Retinal pigment epithelial cell (primary cell): ENCODE measurements at regions not wholly inside any gene's neighbourhood (a gene's known extent, or its start where the extent isn't known, plus 50 kb on each side); places are given as distances from the start of the nearest gene placed in this dataset.

Experiments
- DNase-seq: peaks from one replicate; pipeline ENCODE4 v3.0.0-alpha.2; 2010; ENCODE audit warnings: low read depth
- H3K4me3 ChIP-seq: 2 replicates; pipeline ENCODE4 v1.5.1; 2011; ENCODE audit warnings: mild to moderate bottlenecking, low read length, control low read depth, moderate library complexity
- TF ChIP-seq, protein P1 (sequence below): conservative IDR thresholded peaks from 2 replicates; pipeline ENCODE4 v1.5.1; 2011; ENCODE audit warnings: low read depth, low read length, control low read depth, inconsistent platforms

DNA sequence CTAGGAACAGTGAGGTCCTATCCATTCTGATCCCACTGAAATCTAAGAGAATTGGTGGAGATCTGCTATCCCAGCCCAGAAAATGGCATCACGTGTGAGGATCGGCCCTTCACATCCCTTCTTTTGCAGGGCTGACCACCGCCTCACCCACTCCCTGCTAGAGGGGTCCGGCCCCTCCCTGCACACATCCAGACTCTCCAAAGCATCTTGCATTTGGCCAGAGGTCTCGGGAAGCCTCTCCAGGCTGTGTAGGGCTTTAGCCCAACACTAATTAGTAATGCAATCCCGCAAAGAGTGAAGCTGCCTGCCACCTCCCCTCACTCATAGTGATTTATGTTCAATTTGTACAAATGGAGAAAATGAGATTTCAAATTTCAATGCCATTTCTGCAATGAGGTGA, 434.4 kb upstream of the ZFHX3 start:
- TF ChIP-seq, protein P1, sequence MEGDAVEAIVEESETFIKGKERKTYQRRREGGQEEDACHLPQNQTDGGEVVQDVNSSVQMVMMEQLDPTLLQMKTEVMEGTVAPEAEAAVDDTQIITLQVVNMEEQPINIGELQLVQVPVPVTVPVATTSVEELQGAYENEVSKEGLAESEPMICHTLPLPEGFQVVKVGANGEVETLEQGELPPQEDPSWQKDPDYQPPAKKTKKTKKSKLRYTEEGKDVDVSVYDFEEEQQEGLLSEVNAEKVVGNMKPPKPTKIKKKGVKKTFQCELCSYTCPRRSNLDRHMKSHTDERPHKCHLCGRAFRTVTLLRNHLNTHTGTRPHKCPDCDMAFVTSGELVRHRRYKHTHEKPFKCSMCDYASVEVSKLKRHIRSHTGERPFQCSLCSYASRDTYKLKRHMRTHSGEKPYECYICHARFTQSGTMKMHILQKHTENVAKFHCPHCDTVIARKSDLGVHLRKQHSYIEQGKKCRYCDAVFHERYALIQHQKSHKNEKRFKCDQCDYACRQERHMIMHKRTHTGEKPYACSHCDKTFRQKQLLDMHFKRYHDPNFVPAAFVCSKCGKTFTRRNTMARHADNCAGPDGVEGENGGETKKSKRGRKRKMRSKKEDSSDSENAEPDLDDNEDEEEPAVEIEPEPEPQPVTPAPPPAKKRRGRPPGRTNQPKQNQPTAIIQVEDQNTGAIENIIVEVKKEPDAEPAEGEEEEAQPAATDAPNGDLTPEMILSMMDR: no peak
- DNase-seq: no peak
- no peak overlapping the region for H3K4me3 ChIP-seq

DNA sequence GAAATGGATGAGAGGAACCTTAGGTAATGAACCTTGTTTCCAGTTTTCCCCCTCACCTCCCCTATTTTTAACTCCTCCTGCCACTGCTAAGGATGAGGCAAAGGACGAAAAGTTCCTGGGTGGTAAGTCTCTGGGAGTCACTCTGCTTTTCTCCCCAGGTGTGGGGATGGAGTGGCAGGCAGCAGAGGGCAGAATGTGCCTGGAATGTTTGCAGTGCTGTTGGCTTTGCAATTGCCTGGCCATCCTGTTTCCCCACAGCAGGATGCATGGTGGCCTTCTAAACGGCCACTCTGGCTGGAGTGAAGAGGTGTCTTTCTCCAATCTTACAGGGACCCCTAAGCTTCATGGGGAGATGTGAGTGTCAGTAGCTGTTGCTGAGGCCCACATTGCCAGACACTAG, 432.5 kb upstream of the ZFHX3 start:
- DNase-seq: no peak
- no peak overlapping the region for H3K4me3 ChIP-seq
- TF ChIP-seq, protein P1: no peak

DNA sequence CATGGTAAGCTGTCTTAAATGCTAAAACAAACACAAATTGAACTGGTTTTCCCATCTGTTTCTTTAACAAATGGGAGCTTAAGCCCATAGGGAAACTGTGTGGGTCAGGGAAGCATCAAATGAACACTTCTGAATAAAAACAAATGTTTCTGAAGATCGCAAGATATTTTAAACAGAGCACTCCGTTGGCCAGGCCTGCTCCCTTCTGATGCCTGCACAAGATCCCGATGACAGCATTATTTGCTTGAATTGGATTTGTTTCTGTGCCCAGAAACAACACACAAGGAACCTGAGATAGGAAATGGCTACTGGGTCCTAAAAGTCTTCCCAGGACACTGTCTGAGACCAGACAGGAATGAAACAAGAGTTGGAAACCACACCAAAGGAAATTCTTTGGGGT, 425.8 kb upstream of the ZFHX3 start:
- TF ChIP-seq, protein P1: no peak

DNA sequence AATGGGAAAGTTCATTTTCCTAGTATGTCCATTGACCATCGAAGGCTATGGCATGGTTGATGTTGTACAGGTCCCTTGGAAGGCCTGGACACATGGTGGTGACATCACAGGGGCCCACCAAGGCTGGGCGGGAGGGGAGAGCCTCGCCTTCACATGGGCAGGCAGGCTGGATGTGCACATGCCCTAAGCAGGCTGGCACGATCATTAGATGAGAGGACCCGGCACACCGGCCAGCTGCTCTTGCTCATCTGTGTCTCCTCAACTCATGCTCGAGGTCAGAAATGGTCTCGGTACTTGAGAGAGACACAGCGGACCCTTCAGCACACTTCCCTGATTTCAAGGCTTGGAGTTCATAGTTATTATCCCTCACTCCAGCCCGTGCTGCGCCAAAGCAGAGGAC, 416.9 kb upstream of the ZFHX3 start:
- DNase-seq: no peak
- no peak overlapping the region for H3K4me3 ChIP-seq
- TF ChIP-seq, protein P1: no peak

More for the DNA sequence above, 425.8 kb upstream of the ZFHX3 start:
- no peak overlapping the region for H3K4me3 ChIP-seq
- DNase-seq: no peak

DNA sequence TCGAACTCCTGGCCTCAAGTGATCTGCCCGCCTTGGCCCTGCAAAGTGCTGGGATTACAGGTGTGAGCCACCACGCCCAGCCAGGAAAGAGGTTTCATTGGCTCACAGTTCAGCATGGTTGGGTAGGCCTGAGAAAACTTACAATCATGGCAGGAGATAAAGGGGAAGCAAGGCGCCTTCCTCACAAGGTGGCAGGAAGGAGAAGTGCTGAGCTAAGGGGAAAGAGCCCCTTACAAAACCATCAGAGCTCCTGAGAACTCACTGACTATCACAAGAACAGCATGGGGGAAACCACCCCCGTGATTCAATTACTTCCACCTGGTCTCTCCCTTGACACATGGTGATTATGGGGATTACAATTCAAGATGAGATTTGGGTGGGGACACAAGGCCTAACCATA, 411.7 kb upstream of the ZFHX3 start:
- no peak for DNase-seq
- TF ChIP-seq, protein P1: no peak
- H3K4me3 ChIP-seq: no peak overlapping the region

DNA sequence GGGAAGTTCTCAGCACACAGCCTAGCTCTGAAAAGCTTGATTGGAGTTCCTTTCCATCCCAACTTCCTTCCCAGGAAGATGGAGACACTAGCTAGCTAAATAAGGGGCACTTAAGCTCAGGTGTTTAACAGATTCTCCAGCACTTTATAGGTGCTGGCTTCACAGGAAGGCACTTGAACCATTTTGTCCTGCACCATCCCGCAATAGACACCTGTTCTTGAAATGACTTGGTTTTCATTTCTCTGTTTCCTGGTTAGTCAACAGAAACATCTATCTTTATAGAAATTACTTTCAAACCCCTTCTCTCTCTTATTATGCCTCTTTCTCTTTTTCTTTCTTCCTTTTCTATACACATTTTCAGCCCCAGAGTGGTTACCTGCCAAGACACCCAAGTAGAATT, 409.9 kb upstream of the ZFHX3 start:
- TF ChIP-seq, protein P1: no peak
- H3K4me3 ChIP-seq: no peak overlapping the region
- no peak for DNase-seq

DNA sequence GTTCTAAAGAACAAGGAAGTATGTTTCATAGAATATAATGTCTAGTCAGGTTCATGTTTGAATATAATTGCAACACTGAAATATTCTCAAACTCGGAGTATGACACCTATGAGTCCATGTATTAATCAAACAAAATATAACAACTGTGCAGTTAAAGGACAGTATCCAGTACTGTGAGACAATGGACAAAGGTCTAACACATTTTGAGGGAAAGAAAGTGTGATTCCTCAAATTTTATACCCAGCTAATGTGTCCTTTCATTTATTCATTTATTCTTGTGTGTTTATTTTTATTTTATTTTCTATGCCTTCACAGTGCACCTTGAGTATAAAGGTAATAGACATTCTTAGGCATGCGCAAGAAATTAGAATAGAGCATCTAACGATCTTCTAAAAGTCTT, 401.0 kb upstream of the ZFHX3 start:
- TF ChIP-seq, protein P1: no peak
- H3K4me3 ChIP-seq: no peak overlapping the region
- DNase-seq: no peak
